ENCODE measurements at regions not wholly inside any gene's neighbourhood (a gene's known extent, or its start where the extent isn't known, plus 50 kb on each side); places are given as distances from the start of the nearest gene placed in this dataset.

GRCh38 chr1:81410941-81411340 lies 389.8 kb upstream of the ADGRL2 start:
- H2BK5ac ChIP-seq (ENCODE audit: low read depth, low read length), result no peak overlapping the region
- no peak overlapping the region for H3K23ac ChIP-seq (ENCODE audit: insufficient read length)
- no peaks in the 10 kb centered on the region for H3K27me3 ChIP-seq (replicated peaks in 1 of 4; ENCODE audit: control insufficient read depth in 3 of 4, extremely low read depth in 1 of 4, insufficient read depth in 3 of 4, low read length in 3 of 4)
- H3K14ac ChIP-seq (ENCODE audit: insufficient read length), result no peak overlapping the region
- no peak overlapping the region for H3K4me2 ChIP-seq (ENCODE audit: insufficient read depth in 1 of 2, low read depth in 2 of 2, low read length in 2 of 2)
- H2BK120ac ChIP-seq (replicated peaks; ENCODE audit: low read depth, low read length), result no peak overlapping the region
- POLR2A ChIA-PET (ENCODE audit: partially characterized antibody), result interaction anchor here (1.7 kb wide), 1 partner anchor 10 kb away, joined by 5 read pairs; no protein-coding TSS in a partner anchor
- no peak for FAIRE-seq
- no peak overlapping the region for H3K27ac ChIP-seq (ENCODE audit: low read depth, low read length)
- no peaks in the 10 kb centered on the region for H3K23me2 ChIP-seq (ENCODE audit: low read depth, low read length)
- H2AK5ac ChIP-seq (ENCODE audit: low read depth, low read length), result no peak overlapping the region
- no peaks in the 10 kb centered on the region for H3K79me2 ChIP-seq (ENCODE audit: control insufficient read depth in 1 of 2, insufficient read depth in 2 of 2, low read length in 2 of 2)
- no peak overlapping the region for H4K5ac ChIP-seq (ENCODE audit: insufficient read length, low read depth, low read length)
- H3K79me1 ChIP-seq (ENCODE audit: low read depth, low read length), result no peaks in the 10 kb centered on the region
- H2AFZ ChIP-seq (ENCODE audit: low read length), result no peak overlapping the region
- H4K8ac ChIP-seq (ENCODE audit: extremely low read depth, insufficient read depth, low read length), result no peak overlapping the region
- H3K4me3 ChIP-seq (ENCODE audit: extremely low read depth in 1 of 4, insufficient read depth in 2 of 4, low read depth in 3 of 4, low read length in 4 of 4), result no peak overlapping the region
- no peak overlapping the region for H2BK20ac ChIP-seq (ENCODE audit: low read length)
- H3K4me1 ChIP-seq (replicated peaks in 1 of 4; ENCODE audit: control insufficient read depth in 3 of 4, insufficient read depth in 4 of 4, low read length in 3 of 4), result peaks cover 0 to 19% (median 14%) of the 10 kb centered on the region in 4 experiments; a peak in 4 of 7 replicates
- no peaks in the 10 kb centered on the region for H3K9me3 ChIP-seq (ENCODE audit: insufficient read depth in 2 of 2, low read depth in 1 of 2, low read length in 1 of 2)
- no peak overlapping the region for H2BK12ac ChIP-seq (ENCODE audit: low read depth, low read length)
- H2BK15ac ChIP-seq (ENCODE audit: low read length), result no peak overlapping the region
- no peak overlapping the region for H4K91ac ChIP-seq (replicated peaks; ENCODE audit: insufficient read length, low read length)
- 95% methylated on average over 3 of the region's 3 CpGs; no CpG with 5 or more reads in 1 of the 2 experiments for WGBS, 2 experiments (ENCODE audit: extremely low coverage in 1 of 2, insufficient coverage in 1 of 2, insufficient read length in 1 of 2, insufficient replicate concordance in 2 of 2, low coverage in 1 of 2, low lambda C conversion rate in 2 of 2, missing lambda C conversion rate in 1 of 2)
- H4K20me1 ChIP-seq (replicated peaks in 1 of 2; ENCODE audit: control insufficient read depth in 1 of 2, insufficient read depth in 2 of 2, low read length in 2 of 2), result no peaks in the 10 kb centered on the region
- H3K56ac ChIP-seq (replicated peaks; ENCODE audit: insufficient read length, low read depth, low read length), result no peak overlapping the region
- H3K36me3 ChIP-seq (ENCODE audit: control insufficient read depth in 2 of 4, insufficient read depth in 4 of 4, low read length in 3 of 4), result no peaks in the 10 kb centered on the region
- no peak overlapping the region for H3K4ac ChIP-seq (replicated peaks; ENCODE audit: insufficient read length, low read depth, low read length)
- DNase-seq (ENCODE audit: low read depth in 1 of 2, low spot score in 2 of 2), result no peak
- H3K9ac ChIP-seq (replicated peaks in 1 of 4; ENCODE audit: extremely low read depth in 1 of 4, low read depth in 3 of 4, low read length in 3 of 4), result no peak overlapping the region
- CTCF ChIA-PET (ENCODE audit: partially characterized antibody), result interaction anchor here (0.6 to 2.4 kb wide), 3 partner anchors 10 to 100 kb away, joined by 3 to 6 read pairs (median 4); no protein-coding TSS in a partner anchor
- no peak overlapping the region for H3K18ac ChIP-seq (ENCODE audit: extremely low read depth, low read length)
- TF ChIP-seq MAFK (IDR thresholded peaks at IDR 0.05; ENCODE audit: low read depth, low read length), result no peak
- TF ChIP-seq ATF3 (IDR thresholded peaks at IDR 0.05; ENCODE audit: insufficient read depth, low read depth, low read length), result no peak
- no peak for TF ChIP-seq CTBP2 (IDR thresholded peaks at IDR 0.05; ENCODE audit: borderline replicate concordance, insufficient read depth, insufficient read length, low read length)
- TF ChIP-seq SAP30 (IDR thresholded peaks at IDR 0.05; ENCODE audit: insufficient read depth, insufficient replicate concordance, low read length), result no peak
- TF ChIP-seq JUND (IDR thresholded peaks at IDR 0.05; ENCODE audit: low read length), result no peak
- TF ChIP-seq YY1 (IDR thresholded peaks at IDR 0.05; ENCODE audit: low read depth, low read length), result no peak
- TF ChIP-seq TEAD4 (IDR thresholded peaks at IDR 0.05; ENCODE audit: low read depth, low read length), result no peak
- no peak for TF ChIP-seq ATF2 (IDR thresholded peaks at IDR 0.05; ENCODE audit: low read length)
- no peak for TF ChIP-seq PHF8 (conservative IDR thresholded peaks at IDR 0.05; ENCODE audit: low read depth, low read length)
- no peak for TF ChIP-seq CHD2 (IDR thresholded peaks at IDR 0.05; ENCODE audit: low read length)
- TF ChIP-seq NANOG (IDR thresholded peaks at IDR 0.05; ENCODE audit: insufficient read depth, low read depth, low read length, poor library complexity, severe bottlenecking), result no peak

Data from H1 (cell line).